Motor neuron (in vitro differentiated cells): ENCODE measurements at regions not wholly inside any gene's neighbourhood (a gene's known extent, or its start where the extent isn't known, plus 50 kb on each side); places are given as distances from the start of the nearest gene placed in this dataset.

ENCODE experiments used
- ATAC-seq, 8 experiments: fragments of 200-7000 bp; cut with Tn5 transposase; replicated peaks in 6 of 8; 2 replicates each; pipeline ENCODE4 v1.8.0; 2021; ENCODE audit warnings: mild to moderate bottlenecking in 8 of 8, moderate library complexity in 8 of 8
- H3K27ac ChIP-seq, 2 donors: fragments of 250-450 bp; sonication (Bioruptor Pico); 2 replicates each; pipeline ENCODE4 v1.9.0; 2021; ENCODE audit warnings: antibody characterized with exemption in 2 of 2, mild to moderate bottlenecking in 2 of 2, moderate library complexity in 1 of 2
- H3K4me1 ChIP-seq, 2 donors: fragments of 250-450 bp; sonication (Bioruptor Pico); replicated peaks in 1 of 2; 2 replicates each; pipeline ENCODE4 v1.6.1; 2021; ENCODE audit warnings: antibody characterized with exemption in 2 of 2, mild to moderate bottlenecking in 2 of 2, moderate library complexity in 1 of 2
- H3K4me3 ChIP-seq, 5 donors: fragments of 250-450 bp; sonication (Bioruptor Pico); 2 replicates each; pipeline ENCODE4 v1.9.0; 2021; ENCODE audit warnings: antibody characterized with exemption in 5 of 5, mild to moderate bottlenecking in 5 of 5, moderate library complexity in 4 of 5
- WGBS, 10 experiments: fragments of 450-650 bp; shearing (Covaris generic); methylation state at CpG; one replicate each; pipeline ENCODE4 v1.0.0; 2022; 5-methylcytosine and 5-hydroxymethylcytosine counted together
- in situ Hi-C, 9 experiments: fragments of 400-800 bp; cut with MboI; loops; one replicate each; pipeline ENCODE4 v1.15.0; 2021; ENCODE audit warnings: low sequenced_read_pairs in 9 of 9, low pct_unique_long_range_greater_than_20kb in 2 of 9; ENCODE audit not compliant: unreplicated experiment in 9 of 9

DNA sequence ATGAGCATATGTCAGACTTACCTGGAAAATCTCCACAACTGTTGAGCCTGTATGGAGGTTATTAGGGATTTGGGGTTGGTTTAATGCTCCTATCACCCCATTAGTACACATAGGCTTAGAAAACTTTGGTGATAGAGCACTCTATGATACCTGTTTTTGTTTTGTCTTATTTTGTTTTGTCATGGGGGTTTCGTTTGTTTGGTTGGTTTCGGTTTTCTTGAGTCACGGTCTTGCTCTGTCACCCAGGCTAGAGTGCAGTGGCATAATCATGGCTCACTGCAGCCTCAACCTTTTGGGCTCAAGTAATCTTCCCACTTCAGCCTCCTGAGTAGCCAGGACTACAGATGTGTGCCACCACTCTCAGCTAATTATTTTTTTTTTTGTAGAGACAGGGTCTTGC is 70.0 kb downstream of the MZT1 start:
- 5 to 100% (median 88%) methylated on average over 1 to 3 of the region's 3 CpGs; no CpG with 5 or more reads in 2 of the 10 experiments for WGBS, 10 experiments
- Histone ChIP-seq H3K27ac (no peak overlapping the region), H3K4me1 (peaks cover 0 to 6% of the 10 kb centered on the region in 2 donors), H3K4me3 (no peak overlapping the region)
- in situ Hi-C loops, result no loop called here
- no peak for ATAC-seq

DNA sequence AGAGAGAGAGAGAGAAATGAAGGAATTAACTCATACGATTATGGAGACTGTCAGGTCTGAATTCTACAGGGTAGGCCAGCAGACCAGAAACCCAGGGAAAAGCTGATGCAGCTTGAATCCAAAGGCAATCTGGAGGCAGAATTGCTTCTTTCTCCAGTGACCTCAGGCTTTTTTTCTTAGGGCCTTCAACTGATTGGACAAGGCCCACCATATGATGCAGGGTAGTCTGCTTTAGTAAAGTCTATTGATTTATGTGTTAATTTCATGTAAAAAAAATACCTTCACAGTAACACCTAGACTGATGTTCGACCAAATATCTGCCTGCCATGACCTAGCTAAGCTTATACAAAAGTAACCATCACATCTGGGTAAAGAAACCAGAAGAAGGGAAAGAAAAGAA is 71.1 kb downstream of the MZT1 start:
- 6 to 100% (median 60%) methylated on average over 1 to 2 of the region's 2 CpGs; no CpG with 5 or more reads in 2 of the 10 experiments for WGBS, 10 experiments
- in situ Hi-C loops, result no loop called here
- no peak overlapping the region for H3K27ac ChIP-seq
- no peak overlapping the region for H3K4me3 ChIP-seq
- H3K4me1 ChIP-seq, result peaks cover 0 to 16% of the 10 kb centered on the region in 2 donors
- no peak for ATAC-seq

DNA sequence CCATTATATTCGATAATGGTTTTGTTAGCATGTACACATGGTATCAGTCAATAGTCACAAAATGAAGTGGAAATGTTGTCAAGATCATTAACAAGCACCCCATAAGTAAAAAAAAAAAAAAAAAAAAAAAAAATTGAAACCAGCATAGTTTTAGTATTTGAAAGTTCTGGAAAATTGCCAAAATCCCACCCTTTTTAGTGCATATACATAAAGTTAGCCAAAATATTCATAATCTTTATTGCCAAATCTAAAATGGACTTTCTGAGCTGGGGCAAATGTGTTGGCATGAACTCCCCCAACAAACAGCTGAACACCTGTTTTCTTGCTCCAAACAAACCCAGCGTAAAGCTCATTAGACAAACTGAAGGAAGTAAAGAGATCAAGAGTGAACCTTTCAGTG is 73.9 kb downstream of the MZT1 start:
- Histone ChIP-seq H3K4me1 (peaks cover 5 to 39% of the 10 kb centered on the region in 2 donors), H3K27ac (no peak overlapping the region), H3K4me3 (no peak overlapping the region)
- 7 to 100% (median 98%) methylated on average over 1 to 2 of the region's 2 CpGs for WGBS, 10 experiments
- in situ Hi-C loops, result no loop called here
- ATAC-seq, result peak in 1 of 8 experiments; percentile 43

DNA sequence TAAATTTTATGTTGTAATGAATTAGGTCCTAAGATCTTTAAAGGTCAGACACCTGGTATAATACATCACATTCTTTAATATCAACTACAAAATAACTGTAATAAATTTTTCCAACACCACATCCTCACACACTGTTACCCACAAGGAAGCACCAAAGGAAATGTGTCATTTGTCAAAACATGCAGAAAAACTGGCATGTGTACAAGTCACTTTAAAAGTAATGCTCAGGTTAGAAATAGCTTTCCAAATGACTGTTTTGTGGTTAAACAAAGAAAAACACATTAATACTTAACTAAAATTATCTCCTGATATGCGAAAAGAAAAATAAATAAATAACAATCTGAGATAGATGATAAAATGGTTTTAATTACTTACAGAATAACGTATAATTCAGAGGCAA is 74.7 kb downstream of the MZT1 start:
- Histone ChIP-seq H3K27ac (no peak overlapping the region), H3K4me3 (no peak overlapping the region), H3K4me1 (peaks cover 5 to 39% of the 10 kb centered on the region in 2 donors)
- ATAC-seq, result no peak
- in situ Hi-C loops, result no loop called here
- WGBS, 10 experiments, result 0 to 100% (median 79%) methylated on average over 1 to 2 of the region's 2 CpGs; no CpG with 5 or more reads in 1 of the 10 experiments

DNA sequence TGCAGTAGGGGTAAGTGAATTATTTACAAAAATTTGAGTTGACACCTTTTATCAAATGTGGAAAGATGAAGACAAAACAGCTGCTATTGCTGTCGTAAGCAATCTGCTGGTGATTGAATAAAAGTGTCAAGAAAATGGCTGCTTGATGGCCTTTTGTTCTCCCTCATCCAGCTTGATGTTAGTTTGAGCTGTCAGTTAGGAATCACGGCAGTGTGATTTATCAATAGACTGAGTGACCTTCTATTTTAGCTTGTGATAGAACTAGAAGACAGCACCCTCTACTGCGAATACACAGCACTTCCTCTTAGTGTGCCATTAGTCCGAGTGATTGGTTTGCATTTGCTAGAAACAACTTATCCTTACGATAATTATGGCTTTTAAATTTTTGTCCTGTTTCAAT is 76.3 kb downstream of the MZT1 start:
- Histone ChIP-seq H3K4me3 (no peak overlapping the region), H3K4me1 (peaks cover 5 to 47% of the 10 kb centered on the region in 2 donors), H3K27ac (peak overlapping the region in 1 of 2 donors; percentile 56)
- WGBS, 10 experiments, result 14 to 49% (median 29%) methylated on average over 3 to 5 of the region's 5 CpGs; no CpG with 5 or more reads in 1 of the 10 experiments
- ATAC-seq, result peak in 5 of 8 experiments; percentile 87 to 92 (median 91)
- in situ Hi-C loops, result no loop called here

DNA sequence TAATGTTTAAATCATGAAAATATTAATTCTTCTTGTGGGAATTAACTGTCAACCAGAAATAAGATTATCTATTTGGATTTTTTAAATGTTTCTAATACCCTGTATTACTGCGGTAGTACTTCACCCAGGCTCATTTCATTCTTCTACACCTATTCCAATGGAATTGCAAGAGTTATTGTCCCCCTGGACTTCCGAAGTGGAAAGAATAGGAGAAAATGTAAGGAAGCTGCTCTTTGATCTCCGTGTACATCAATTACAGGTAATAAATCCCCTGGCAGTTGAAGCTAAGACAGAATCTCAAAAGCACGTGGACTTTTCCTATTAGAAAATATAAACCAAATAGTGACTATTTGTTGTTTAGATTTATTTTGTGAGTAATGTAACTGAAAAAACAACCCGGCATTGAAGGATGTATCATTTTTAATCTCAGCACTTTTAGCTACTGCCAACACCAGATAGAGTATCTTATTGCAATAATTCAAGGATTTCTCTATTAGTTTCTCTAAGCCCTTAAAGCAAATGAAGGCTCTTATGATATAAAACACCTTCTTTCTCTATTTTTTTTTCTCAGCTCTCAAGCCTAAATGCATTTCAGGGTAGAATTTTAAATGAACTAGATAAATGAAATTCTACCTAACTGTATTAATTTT is 77.3 kb downstream of the MZT1 start:
- H3K4me1 ChIP-seq, result peaks cover 5 to 47% of the 10 kb centered on the region in 2 donors
- H3K27ac ChIP-seq, result no peak overlapping the region
- WGBS, 10 experiments, result 14 to 57% (median 37%) methylated on average over 1 to 5 of the region's 5 CpGs
- in situ Hi-C loops, result no loop called here
- no peak overlapping the region for H3K4me3 ChIP-seq
- ATAC-seq, result peak in 5 of 8 experiments; percentile 52 to 72 (median 67)

DNA sequence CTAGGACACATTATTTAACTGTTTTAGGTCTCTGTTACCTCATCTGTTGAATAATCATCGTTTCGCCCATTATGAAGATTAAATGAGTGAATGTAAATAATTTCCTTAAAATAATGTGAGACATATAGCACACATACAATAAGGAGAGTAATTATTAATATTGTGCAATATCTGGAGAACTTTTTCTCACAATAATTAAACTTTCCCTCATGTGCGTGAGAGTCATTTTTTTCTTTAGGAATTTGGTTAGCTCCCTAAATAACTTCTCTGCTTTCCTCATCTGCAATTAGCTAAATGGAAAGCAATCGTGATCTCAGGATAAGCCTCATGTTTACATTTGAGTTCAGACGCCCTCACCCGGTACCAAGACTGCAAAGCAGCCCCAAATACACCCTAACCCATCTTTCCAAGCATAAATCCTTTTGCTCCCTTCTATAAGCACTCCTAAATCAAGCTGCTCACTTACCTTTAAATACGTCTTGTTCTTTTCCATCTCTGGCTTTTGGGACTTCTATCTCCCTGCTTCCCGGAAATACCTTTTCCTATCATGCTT is 78.8 kb downstream of the MZT1 start:
- Histone ChIP-seq H3K4me3 (no peak overlapping the region), H3K4me1 (peaks cover 5 to 47% of the 10 kb centered on the region in 2 donors), H3K27ac (no peak overlapping the region)
- ATAC-seq, result peak in 1 of 8 experiments; percentile 54
- in situ Hi-C loops, result no loop called here
- WGBS, 10 experiments, result 0 to 88% (median 52%) methylated on average over 4 to 8 of the region's 8 CpGs

DNA sequence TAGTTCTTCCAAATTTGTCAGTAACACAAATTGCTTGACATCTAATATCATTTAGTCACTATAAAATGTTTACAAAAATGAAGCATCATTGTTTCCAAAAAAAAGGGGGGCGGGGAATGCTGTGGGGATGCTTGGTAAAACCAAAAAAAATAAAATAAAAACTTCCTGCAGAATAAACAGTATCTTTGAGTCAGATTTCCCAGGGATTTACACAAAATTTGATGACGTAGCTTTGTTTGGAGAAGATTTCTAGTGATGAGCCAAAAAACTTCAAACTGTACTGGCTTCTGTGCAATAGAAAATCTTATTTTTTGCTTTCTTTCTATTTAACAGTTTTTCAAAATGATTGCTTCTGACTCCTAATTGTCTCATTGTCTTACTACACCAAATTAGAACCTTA is 80.0 kb downstream of the MZT1 start:
- in situ Hi-C loops, result no loop called here
- Histone ChIP-seq H3K4me1 (peaks cover 5 to 42% of the 10 kb centered on the region in 2 donors), H3K4me3 (no peak overlapping the region), H3K27ac (no peak overlapping the region)
- WGBS, 10 experiments, result 0 to 100% (median 87%) methylated on average over 1 to 2 of the region's 2 CpGs
- ATAC-seq, result no peak

DNA sequence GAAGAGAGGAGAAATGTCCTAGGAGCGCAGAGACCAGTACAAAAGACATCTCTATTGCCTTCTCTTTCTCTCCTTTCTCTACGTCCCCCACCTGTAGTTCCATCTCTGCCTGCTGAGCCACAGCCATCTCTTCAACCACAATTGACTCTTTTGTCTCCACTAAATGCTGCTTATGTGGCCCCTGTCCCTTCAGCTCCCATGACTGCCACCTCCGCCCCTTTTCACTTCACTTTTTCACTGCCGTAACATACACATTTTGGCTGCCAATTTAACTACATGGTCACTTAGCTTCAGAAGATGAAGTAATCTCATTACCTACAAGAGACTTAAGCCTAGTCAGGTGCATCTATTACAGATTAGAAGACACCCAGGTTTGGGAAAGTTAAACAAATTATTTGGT is 81.9 kb downstream of the MZT1 start:
- in situ Hi-C loops, result no loop called here
- 0 to 100% (median 64%) methylated on average over 1 to 4 of the region's 4 CpGs; no CpG with 5 or more reads in 1 of the 10 experiments for WGBS, 10 experiments
- ATAC-seq, result no peak

DNA sequence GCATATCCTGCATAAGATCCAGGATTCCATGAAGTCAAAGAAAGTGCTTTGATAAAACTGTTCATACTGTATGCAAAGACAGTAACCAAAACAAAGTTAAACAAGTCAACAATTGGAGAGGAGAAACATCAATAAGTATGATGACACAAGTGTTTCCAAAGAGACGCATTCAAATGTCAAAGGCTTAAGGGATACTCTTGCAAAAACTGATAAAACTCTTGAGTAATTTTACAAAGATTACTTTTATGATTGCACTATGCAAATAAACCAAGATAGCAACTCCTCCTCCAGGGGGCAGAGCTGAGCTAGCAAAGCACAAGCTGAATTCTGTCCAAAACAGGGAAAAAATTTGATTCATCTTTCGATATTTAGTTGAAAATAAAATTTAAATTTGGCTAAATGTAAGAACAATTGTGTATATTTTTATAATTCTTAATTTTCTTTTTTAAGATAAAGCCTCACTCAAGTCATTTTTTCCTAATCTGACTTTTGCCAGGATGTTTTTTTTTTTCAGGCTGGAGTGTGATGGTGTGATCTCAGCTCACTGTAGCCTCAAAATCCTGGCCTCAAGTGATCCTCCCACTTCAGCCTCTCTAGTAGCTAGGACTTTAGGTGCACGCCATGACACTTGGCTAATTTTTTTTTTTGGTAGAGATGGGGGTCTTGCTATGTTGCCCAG is 84.0 kb downstream of the MZT1 start:
- 0 to 97% (median 83%) methylated on average over 1 to 3 of the region's 3 CpGs for WGBS, 10 experiments
- Histone ChIP-seq H3K27ac (no peak overlapping the region), H3K4me3 (no peak overlapping the region), H3K4me1 (peaks cover 0 to 7% of the 10 kb centered on the region in 2 donors)
- in situ Hi-C loops, result no loop called here
- peak in 3 of 8 experiments; percentile 49 to 62 (median 56) for ATAC-seq

More for the DNA sequence above, 81.9 kb downstream of the MZT1 start:
- peaks cover 5 to 23% of the 10 kb centered on the region in 2 donors for H3K4me1 ChIP-seq
- H3K4me3 ChIP-seq, result no peak overlapping the region
- H3K27ac ChIP-seq, result no peak overlapping the region

DNA sequence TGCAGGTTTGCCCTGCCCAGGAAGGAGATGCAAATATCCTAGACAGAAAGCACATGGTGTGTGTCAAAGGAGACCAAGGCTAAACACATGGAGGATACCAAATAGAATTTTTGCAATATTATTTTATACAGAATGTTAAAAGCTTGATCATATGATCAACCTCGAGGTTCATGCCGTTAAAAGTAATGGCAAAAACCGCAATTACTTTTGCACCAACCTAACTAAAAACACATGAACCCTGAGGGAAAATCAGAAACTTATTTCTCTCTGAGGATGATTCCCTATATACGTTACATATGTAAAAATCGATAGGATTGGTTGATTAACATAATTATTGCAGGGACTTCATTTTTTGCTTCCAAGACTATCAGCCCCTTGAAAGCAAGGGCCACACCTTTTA is 88.1 kb downstream of the MZT1 start:
- no peak for ATAC-seq
- Histone ChIP-seq H3K27ac (no peak overlapping the region), H3K4me1 (no peaks in the 10 kb centered on the region), H3K4me3 (no peak overlapping the region)
- in situ Hi-C loops, result no loop called here
- WGBS, 10 experiments, result 4 to 100% (median 57%) methylated on average over 1 to 5 of the region's 5 CpGs; no CpG with 5 or more reads in 1 of the 10 experiments

DNA sequence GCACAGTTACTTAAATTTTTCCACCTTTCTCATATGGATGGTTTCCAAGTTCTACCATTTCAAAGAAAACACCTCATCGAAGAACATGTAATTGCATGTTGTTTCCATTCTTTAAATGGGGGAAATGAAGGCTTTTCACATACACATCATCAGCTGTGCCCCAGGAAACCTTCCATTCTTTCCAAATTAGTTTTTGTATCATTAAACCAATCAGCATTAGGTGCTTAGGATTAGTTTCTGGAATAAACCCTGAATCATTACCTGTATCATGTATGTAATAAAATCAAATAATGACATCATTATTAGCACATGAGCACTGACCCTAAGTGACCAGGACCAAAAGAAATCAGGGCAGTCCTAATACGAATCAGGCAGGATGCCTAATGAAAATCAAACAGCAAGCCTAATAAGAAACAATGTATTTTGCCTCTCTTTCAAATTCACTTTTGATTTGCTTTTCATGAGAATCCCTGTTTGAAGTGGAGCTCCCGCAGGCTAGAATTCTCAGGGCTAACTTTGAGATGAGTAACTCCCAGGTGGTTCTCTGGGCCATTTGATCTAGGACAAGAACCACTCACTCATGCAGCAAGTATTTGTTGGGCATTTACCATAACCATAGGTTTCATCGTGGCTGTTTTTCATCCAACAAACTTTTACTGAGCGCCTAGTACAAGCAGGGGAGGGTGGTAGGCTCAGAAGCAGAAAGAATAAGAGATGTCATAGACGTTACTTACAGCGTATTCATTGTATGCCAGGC is 89.2 kb downstream of the MZT1 start:
- in situ Hi-C loops, result no loop called here
- no peak for ATAC-seq
- no peaks in the 10 kb centered on the region for H3K4me1 ChIP-seq
- H3K27ac ChIP-seq, result no peak overlapping the region
- no peak overlapping the region for H3K4me3 ChIP-seq
- WGBS, 10 experiments, result 10 to 74% (median 57%) methylated on average over 1 to 6 of the region's 7 CpGs

DNA sequence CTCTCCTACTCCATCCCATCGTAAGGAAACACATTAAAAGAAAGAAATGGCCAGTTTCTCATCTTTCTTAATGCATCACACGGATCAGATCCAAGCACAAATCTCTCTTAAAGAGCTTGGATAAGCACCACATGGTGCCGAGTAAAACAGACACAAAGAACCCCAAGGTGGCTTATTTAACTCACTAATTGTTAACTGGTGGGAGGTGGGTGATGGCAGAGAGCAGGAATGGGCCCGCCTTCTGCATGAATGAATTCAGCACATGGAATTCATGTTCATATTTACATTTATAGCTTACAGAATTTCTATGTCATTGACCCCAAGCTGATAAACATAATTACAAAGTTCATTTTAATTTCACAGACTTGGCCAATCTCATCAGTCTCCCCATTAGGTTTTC is 89.9 kb downstream of the MZT1 start:
- no peak overlapping the region for H3K27ac ChIP-seq
- no peak for ATAC-seq
- no peaks in the 10 kb centered on the region for H3K4me1 ChIP-seq
- H3K4me3 ChIP-seq, result no peak overlapping the region
- in situ Hi-C loops, result no loop called here
- WGBS, 10 experiments, result 0 to 100% (median 56%) methylated on average over 1 to 3 of the region's 4 CpGs
